GM12878 (cell line): ENCODE measurements at regions not wholly inside any gene's neighbourhood (a gene's known extent, or its start where the extent isn't known, plus 50 kb on each side); places are given as distances from the start of the nearest gene placed in this dataset.

ENCODE experiments used
- ATAC-seq: fragments of 200-7000 bp; cut with Tn5 transposase; 3 replicates; pipeline ENCODE4 v1.9.1; 2020; ENCODE audit warnings: mild to moderate bottlenecking, moderate library complexity
- BruUV-seq: library from RNA; stranded (reverse); fragments of 400-500 nt; replicated peaks from 2 replicates; lab custom pipeline; 2021; lab: Mats Ljungman, UMichigan
- CTCF ChIA-PET: fragments of 300-600 bp; sonication (Branson Sonifier 250); formaldehyde crosslinking; extraction: SDS; loops from one replicate; lab custom pipeline; 2021; ENCODE audit warnings: inconsistent platforms; lab: Yijun Ruan, JAX
- POLR2A ChIA-PET: fragments of 350-600 bp; formaldehyde crosslinking; extraction: SDS; loops from one replicate; lab custom pipeline; 2021; ENCODE audit warnings: inconsistent platforms; lab: Charles Lee
- RAD21 ChIA-PET: fragments of 300-600 bp; sonication (Branson Sonifier 250); formaldehyde crosslinking; loops from one replicate; lab custom pipeline; 2023; ENCODE audit warnings: antibody characterized with exemption; ENCODE audit not compliant: unreplicated experiment; lab: Charles Lee
- SMC1A ChIA-PET: fragments of 300-600 bp; sonication (Branson Sonifier 250); formaldehyde crosslinking; loops from one replicate; lab custom pipeline; 2023; ENCODE audit not compliant: unreplicated experiment, uncharacterized antibody; lab: Charles Lee
- DNase-seq: peaks from one replicate; pipeline ENCODE4 v3.0.0-alpha.2; 2011; ENCODE audit warnings: low read depth, low spot score
- FAIRE-seq: peaks from 3 replicates; lab custom pipeline; 2011; peaks lifted over from hg19 to GRCh38; lab: Jason Lieb, UNC
- H2AFZ ChIP-seq: 2 replicates; pipeline ENCODE4 v1.6.0; 2011; ENCODE audit warnings: low read depth, low read length, control low read depth; ENCODE audit not compliant: control insufficient read depth
- H3K27ac ChIP-seq: 2 replicates; pipeline ENCODE4 v1.5.1; 2011; ENCODE audit warnings: control low read depth; ENCODE audit not compliant: control insufficient read depth, insufficient read depth
- H3K27me3 ChIP-seq, 2 experiments: replicated peaks in 1 of 2; 2 replicates each; pipeline versions ENCODE4 v1.6.0 to v1.6.1; 2011; ENCODE audit warnings: low read length in 1 of 2; ENCODE audit not compliant: control insufficient read depth in 2 of 2, insufficient read depth in 2 of 2
- H3K36me3 ChIP-seq, 2 experiments: 2 replicates each; pipeline ENCODE4 v1.5.1; 2011; ENCODE audit warnings: low read length in 1 of 2; ENCODE audit not compliant: control insufficient read depth in 2 of 2, insufficient read depth in 2 of 2
- H3K4me1 ChIP-seq: 2 replicates; pipeline ENCODE4 v1.6.1; 2011; ENCODE audit warnings: mild to moderate bottlenecking, low read length, moderate library complexity, mixed read lengths; ENCODE audit not compliant: control insufficient read depth, insufficient read depth
- H3K4me2 ChIP-seq: 2 replicates; pipeline ENCODE4 v1.6.0; 2011; ENCODE audit warnings: control low read depth; ENCODE audit not compliant: control insufficient read depth, insufficient read depth
- H3K4me3 ChIP-seq: fragments of 200-600 bp; sonication (generic); 2 replicates; pipeline ENCODE4 v1.5.1; 2016
- H3K79me2 ChIP-seq: 2 replicates; pipeline ENCODE4 v1.6.0; 2011; ENCODE audit warnings: low read length; ENCODE audit not compliant: control insufficient read depth, insufficient read depth
- H3K9ac ChIP-seq: 2 replicates; pipeline ENCODE4 v1.8.0; 2011; ENCODE audit warnings: low read length, control low read depth, mixed read lengths; ENCODE audit not compliant: control insufficient read depth, insufficient read depth
- H3K9me3 ChIP-seq: replicated peaks from 3 replicates; pipeline ENCODE4 v1.5.1; 2011; ENCODE audit warnings: mild to moderate bottlenecking, low read length; ENCODE audit not compliant: control insufficient read depth, insufficient read depth
- H4K20me1 ChIP-seq: 2 replicates; pipeline ENCODE4 v1.6.0; 2011; ENCODE audit not compliant: control insufficient read depth, insufficient read depth
- CTCF ChIP-seq, 3 experiments: IDR thresholded peaks in 2 of 3; conservative IDR thresholded peaks in 1 of 3; 2 replicates each; pipeline ENCODE4 v1.5.1; 2011; ENCODE audit warnings: low read depth in 3 of 3, low read length in 3 of 3, mild to moderate bottlenecking in 3 of 3, control low read depth in 2 of 3, moderate library complexity in 2 of 3, inconsistent platforms in 1 of 3, mixed read lengths in 1 of 3; ENCODE audit not compliant: control insufficient read depth in 2 of 3, insufficient read depth in 1 of 3; ENCODE audit errors: extremely low read depth in 1 of 3
- E2F8 ChIP-seq: fragments of 450-650 bp; IDR thresholded peaks from 2 replicates; pipeline ENCODE4 v1.6.1; 2018; ENCODE audit warnings: mild to moderate bottlenecking, low read depth, moderate library complexity; ENCODE audit not compliant: partially characterized antibody
- RAD21 ChIP-seq: IDR thresholded peaks from 2 replicates; pipeline ENCODE4 v1.6.1; 2011; ENCODE audit warnings: mild to moderate bottlenecking, low read depth, low read length, moderate library complexity; ENCODE audit not compliant: insufficient read depth
- in situ Hi-C: fragments of 300-500 bp; cut with MboI; formaldehyde crosslinking; loops from 9 replicates; pipeline ENCODE4 v1.14.3; 2018; ENCODE audit warnings: mixed read lengths
- intact Hi-C: fragments of 100-400 bp; cut with micrococcal nuclease; formaldehyde crosslinking; loops from one replicate; pipeline ENCODE4 v1.14.2; 2022; ENCODE audit not compliant: unreplicated experiment

- H3K4me1 ChIP-seq, result peaks cover 25% of the 10 kb centered on the region
- no peak overlapping the region for H3K4me2 ChIP-seq
- H2AFZ ChIP-seq, result no peak overlapping the region
- intact Hi-C loops (no loop called here), in situ Hi-C loops (no loop called here)
- H3K9ac ChIP-seq, result no peak overlapping the region
- no peak overlapping the region for H3K27ac ChIP-seq
- no peaks in the 10 kb centered on the region for H3K79me2 ChIP-seq
- FAIRE-seq (no peak), ATAC-seq (no peak), DNase-seq (no peak)
- H3K36me3 ChIP-seq, result no peaks in the 10 kb centered on the region; a peak in 1 of 4 replicates
- H3K27me3 ChIP-seq, result no peaks in the 10 kb centered on the region
- ChIA-PET RAD21 (no interaction called here), CTCF (interaction anchor here (1.0 to 1.5 kb wide), 2 partner anchors 31 to 249 kb away, joined by 3 read pairs; no protein-coding TSS in a partner anchor), SMC1A (interaction anchor here (1.0 to 3.6 kb wide), 3 partner anchors 31 to 248 kb away, joined by 3 to 13 read pairs (median 5); no protein-coding TSS in a partner anchor), POLR2A (no interaction called here)
- peaks cover 18% of the 10 kb centered on the region for H3K9me3 ChIP-seq
- TF ChIP-seq RAD21 (peak; percentile 22; the same call in 1 of the 2 replicates), CTCF (IDR thresholded peaks at IDR 0.05 in 2 of 3, conservative IDR thresholded peaks at IDR 0.05 in 1 of 3; ENCODE audit: control insufficient read depth in 2 of 3, extremely low read depth in 1 of 3, insufficient read depth in 1 of 3, low read depth in 3 of 3, low read length in 3 of 3) (peak; percentile 6 to 32 (median 10); a peak in 1 of 6 replicates), E2F8 (no peak)
- no TSS peak for BruUV-seq
- H4K20me1 ChIP-seq, result no peaks in the 10 kb centered on the region
- H3K4me3 ChIP-seq, result no peak overlapping the region
Observed at GRCh38 chr15:67906382-67906781, 66.5 kb upstream of the RNU6-1 start.
